Stimulated activated naive CD8-positive, alpha-beta T cell treated with anti-CD3 and anti-CD28 coated beads, Interleukin-15, Interleukin-2, amounts not matched to agents 100 U/mL and 50 U/mL, for 24 hours (primary cell): ENCODE measurements at regions not wholly inside any gene's neighbourhood (a gene's known extent, or its start where the extent isn't known, plus 50 kb on each side); places are given as distances from the start of the nearest gene placed in this dataset.

Experiments
- ATAC-seq: fragments of 150-1000 bp; cut with Tn5 transposase; one replicate; pipeline ENCODE4 v1.10.0; 2021
- DNase-seq: peaks from one replicate; pipeline ENCODE4 v3.0.0; 2021

DNA sequence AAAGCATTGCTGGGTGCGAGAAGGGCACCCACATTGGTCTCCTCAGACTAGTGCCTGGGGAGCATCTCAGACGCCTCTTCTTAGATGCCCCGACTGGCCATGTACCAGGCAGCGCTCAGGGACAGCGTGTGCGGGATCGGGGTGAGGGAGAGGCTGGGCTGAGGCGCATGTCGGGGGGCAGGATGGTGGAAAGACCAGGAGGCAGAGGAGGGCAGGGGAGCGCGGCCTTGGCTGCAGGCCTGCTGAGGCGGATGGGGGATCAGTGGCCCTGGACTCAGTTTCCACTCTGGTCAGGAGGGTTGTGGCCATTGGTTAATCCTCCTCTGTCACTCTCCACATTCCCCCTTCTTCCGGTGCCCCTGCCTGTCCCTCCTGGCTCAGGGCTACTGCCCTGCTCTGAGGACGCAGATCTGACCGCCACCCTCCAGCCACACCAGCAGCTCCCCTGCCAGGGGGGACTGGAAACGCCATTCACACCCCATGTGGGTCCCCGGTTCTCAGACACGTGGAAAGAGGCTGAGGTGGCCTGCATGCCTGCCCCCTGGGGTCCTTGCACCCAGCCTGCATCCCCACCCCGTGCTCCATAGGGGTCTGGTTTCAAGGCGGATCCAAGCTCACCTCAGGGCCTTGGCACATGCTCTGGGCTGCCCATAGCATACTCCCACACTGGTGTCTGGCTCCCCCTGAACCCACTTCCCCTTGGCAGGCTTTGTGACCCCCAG lies 105.9 kb downstream of the CPZ start:
- DNase-seq (no peak), ATAC-seq (no peak)

- no peak for ATAC-seq
- no peak for DNase-seq
These were observed 105.3 kb downstream of the CPZ start for GRCh38 chr4:8697826-8698225.

- ATAC-seq (no peak), DNase-seq (no peak)
These were observed 104.0 kb downstream of the CPZ start for GRCh38 chr4:8696369-8697127.

DNA sequence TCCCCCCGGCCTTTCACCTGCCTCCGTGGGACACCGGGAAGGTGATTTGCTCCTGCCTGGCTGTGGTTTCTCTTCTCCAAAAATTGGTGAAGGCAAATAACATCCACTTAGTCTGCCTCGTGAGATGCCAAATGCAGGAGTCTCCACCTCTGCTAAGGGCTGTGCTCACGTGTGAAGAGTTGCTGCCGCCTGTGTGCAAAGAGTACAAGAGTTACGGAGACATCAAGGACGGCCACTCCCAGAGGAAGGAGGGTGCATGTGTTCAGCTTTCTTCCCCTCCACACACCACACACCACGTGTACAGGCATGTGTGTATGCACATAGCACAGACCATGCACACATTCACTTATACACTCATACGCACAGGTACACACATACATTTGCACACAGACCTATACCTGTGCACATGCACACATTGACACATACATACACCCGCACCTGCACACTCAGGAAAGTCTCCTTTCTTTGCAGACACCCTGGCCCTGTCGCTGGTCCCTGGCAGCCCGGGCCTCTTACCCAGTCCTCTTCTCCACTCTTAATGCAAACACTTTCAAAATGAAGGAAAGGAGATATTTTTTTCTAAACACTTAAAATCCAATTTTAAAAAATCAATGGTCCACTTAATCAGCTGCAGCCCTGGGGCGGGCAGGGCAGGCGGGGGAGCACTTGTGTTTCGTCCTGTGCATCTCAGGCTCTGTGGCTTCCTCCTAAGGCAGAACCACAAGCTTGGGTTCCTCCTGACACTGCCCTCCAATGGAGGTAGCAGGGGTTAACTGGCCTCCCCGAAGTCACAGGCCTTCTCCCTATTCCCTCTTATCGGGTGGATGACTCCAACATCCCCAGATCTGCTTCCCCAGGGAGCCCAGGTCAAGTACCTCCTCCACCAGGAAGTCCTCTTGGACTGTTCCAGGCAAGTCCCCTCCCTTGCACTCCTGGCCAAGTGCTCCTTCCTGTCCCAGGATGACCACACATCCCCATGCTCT lies 103.0 kb downstream of the CPZ start:
- ATAC-seq (no peak), DNase-seq (no peak)

- ATAC-seq (no peak), DNase-seq (no peak)
These were observed 102.1 kb downstream of the CPZ start for GRCh38 chr4:8694651-8695151.

DNA sequence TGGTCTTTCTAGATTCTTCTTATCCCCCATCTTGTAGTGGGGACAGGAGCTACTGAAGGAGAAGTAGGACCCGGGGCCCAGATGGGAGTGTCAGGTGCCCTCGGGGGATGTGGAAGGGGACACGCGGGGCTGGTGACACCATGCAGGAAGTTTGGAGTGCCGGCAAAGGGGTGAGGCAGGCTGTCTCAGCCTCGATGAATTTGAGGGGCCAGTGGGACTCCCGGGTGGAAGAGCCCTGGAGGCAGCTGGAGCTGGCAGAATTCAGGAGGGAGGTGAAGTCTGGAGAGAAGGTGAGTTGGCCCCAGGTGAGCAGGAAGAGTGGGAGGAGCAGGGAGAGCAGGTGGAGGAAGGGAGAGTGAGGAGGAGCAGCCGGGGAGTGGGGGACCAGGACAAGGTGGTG lies 101.7 kb downstream of the CPZ start:
- DNase-seq = no peak
- ATAC-seq = no peak

- DNase-seq = no peak
- no peak for ATAC-seq
These were observed 98.7 kb downstream of the CPZ start for GRCh38 chr4:8691151-8691775.

DNA sequence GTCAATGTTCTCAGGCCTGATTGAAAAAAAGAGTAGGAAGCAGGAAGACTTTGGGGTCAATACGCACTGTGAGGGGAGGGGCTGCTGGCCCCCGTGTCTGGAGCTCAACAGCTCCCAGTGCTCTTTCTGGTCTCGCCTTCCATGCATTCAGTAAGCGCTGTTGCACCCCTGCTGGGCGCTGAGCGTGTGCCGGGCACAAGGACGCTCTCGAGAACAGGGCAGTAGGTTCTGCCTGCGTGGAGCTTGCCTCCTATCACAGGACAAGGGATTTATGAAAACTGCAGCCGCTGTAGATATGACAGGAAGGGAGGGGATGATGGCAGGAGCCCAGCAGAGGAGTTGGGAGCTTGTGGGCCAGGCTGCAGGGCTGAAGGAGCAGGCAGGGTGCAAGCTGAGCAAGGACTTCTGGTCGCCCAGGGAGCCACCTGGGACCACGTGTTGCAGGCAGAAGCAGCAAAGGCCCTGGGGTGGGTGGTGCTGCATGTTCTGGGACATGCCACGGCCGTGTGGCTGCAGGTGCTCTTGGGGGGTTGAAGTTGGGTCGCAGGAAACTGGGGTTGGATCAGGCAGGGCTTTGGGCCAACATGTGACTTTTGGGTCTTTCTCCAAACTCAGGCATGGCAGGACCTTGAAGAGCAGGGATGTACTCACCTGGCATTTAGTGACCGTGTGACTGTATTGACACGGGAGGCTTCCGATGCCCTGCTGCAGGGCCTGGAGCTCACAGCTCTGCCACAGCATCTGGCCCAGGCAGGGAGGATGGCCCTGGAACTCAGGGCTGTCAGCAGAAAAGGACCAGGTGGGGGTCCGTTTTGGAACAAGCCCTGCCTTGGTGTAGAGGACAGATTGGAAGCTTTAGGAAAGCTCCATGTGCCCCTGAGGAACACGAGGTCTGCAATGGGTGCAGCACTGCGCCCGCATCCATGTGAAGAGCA lies 97.9 kb downstream of the CPZ start:
- ATAC-seq (no peak), DNase-seq (no peak)

DNA sequence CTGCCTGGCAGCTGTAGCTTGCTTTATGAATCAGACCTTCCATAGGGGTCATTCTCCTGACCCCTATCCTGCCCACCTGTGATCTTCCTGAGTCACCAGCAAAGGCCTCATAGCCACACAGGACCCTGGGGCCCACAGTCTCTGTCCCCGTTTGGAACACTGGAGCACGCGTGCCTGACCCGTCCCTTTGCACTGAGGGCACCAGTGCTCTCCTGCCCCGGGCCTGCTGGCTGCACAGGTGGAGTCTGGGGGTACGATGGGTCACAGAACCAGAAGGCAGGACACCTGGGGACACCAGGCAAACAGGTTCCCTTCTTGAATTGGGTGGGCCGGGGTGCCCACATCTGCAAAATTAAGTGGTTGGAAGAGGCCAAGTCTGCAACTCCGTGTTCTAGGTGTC lies 97.2 kb downstream of the CPZ start:
- DNase-seq (no peak), ATAC-seq (no peak)

DNA sequence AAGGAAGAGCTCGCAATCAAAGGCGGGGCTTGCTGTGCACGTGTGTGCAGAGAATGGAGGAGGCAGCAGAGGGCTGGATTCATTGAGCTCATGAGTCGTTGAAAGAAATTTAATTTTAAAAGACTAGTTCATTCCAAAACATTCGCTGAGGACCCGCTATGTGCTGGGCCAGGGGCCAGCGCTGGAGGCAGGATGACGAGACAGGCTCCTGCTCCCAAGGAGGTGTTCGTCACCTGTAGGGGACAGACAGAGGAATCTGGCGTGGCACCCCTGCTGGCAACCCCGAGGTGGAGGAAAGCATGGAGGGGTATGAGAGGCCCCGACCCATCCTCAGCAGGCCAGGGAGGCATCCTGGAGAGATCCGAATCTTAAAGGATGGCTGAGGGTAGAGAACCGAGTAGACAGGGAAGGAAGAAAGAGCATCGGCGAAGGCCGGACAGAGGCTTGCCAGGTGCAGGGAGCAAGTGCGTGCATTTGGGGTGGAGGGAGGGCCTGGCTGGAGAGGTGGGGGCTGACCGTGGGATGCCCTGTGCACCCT lies 96.4 kb downstream of the CPZ start:
- ATAC-seq = no peak
- DNase-seq = no peak

- peak; percentile 29 for DNase-seq
- ATAC-seq = no peak
These were observed 95.7 kb downstream of the CPZ start for GRCh38 chr4:8688041-8688907.

DNA sequence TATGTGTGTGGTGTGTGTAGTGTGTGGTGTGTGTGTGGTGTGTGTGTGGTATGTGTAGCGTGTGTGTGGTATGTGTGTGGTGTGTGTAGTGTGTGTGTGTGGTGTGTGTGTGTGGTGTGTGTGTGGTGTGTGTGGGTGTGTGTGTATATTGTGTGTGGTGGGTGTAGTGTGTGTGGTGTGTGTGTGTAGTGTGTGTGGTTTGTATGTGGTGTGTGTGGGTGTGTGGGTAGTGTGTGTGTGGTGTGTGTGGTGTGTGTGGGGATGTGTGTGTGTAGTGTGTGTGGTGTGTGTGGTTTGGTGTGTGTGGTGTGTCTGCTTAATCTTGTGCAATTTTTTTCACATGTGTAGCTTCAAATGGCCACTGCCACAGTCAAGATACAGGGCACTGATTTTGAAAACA lies 94.5 kb downstream of the CPZ start:
- DNase-seq (no peak), ATAC-seq (no peak)

DNA sequence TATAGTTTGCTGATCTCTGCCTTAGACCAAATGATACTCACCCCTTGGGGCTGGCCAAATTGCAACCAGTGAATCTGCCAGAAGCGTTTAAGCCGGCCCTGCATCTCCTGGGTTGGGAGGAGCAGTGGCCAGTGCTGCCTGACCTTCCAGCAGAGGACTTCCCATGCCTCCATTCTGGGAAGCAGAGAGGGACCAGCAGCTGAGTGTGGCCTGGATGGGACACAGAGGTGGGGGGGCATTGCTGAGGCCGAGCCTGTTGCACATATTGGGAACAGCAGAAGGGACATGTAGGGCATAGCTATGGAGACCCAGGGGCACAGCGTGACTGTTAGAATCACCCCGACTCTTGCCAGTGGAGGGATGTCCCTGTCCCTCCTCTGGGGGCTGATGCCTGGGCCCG lies 93.3 kb downstream of the CPZ start:
- DNase-seq (no peak), ATAC-seq (no peak)

- ATAC-seq = no peak
These were observed 90.9 kb downstream of the CPZ start for GRCh38 chr4:8683462-8683861.

DNA sequence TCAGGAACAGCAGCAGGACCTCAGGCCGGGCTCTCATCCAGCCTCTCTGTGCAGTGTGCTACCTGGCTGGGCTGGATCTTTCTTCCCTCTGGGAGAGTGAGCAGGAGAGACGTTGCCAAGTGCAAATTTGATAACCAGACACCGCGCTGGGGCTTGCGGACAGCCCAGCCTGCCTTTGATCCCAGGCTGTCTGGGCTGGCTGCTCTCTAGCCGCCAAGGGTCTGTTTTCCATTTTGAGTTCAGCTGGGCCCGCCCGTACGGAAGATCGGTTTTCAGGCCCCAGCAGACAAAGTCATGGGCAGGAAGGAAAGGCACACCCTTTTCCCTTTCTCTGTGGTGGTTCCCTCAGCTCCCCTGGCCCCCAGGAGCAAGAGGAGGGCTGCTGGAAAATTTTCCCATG lies 90.2 kb downstream of the CPZ start:
- DNase-seq (no peak), ATAC-seq (no peak)

More at GRCh38 chr4:8683462-8683861, 90.9 kb downstream of the CPZ start:
- no peak for DNase-seq

DNA sequence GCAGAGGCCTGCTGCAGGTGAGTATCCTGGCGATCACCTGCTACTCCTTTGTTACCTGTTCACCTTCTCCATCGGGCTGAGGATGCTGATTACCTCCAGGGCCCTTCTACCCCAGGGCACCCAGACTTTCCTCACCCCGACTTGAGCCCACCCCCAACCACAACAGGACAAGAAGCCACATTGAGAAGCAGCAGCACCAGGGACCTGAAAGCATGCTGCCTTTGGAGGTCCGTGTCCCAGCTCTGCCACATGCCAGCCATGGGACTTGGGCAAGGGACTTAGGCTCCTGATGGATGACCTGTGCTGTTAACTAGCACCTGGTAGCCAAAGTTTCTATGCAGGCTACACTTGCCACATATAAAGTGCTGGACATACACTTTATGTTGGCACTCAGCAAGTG lies 89.7 kb downstream of the CPZ start:
- DNase-seq = no peak
- ATAC-seq = no peak

DNA sequence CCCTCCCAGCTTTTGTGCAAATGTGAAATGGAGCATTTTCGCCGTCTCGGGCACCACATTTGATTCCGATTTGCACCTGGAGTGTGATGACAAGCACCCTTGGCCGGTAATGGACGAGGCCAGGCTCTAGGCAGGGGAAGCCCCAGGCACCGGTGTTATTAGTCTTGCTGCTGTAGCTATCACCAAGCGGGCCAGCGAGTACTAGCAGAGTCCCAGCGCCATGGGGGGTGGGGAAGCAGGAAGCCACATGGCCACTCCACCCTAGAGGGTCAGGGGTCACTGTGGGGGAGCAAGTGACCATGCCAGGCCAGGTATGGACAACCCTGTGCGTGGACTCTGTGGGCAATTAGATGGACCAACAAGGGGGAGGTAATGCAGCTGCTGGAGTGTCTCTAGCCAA lies 88.8 kb downstream of the CPZ start:
- DNase-seq (no peak), ATAC-seq (no peak)

DNA sequence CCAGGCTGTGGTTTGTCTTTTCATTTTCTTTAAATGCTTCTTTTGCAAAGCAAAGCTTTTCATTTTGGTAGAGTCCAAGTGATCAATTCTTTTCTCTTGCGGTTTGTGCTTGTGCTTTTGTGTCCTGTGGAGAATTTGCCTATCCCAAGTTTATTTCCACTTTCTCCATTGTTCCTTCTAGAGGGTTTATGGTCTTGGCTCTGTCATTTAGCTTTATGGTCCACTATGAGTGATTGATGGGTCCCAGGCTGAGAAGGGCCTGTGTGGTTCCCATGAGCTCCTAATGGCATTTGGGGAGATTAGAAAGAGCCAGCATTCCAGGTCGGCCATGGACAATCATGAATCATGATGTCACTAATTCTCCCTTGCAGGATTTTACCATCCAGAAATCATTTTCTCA lies 86.5 kb downstream of the CPZ start:
- DNase-seq = no peak
- ATAC-seq = no peak

DNA sequence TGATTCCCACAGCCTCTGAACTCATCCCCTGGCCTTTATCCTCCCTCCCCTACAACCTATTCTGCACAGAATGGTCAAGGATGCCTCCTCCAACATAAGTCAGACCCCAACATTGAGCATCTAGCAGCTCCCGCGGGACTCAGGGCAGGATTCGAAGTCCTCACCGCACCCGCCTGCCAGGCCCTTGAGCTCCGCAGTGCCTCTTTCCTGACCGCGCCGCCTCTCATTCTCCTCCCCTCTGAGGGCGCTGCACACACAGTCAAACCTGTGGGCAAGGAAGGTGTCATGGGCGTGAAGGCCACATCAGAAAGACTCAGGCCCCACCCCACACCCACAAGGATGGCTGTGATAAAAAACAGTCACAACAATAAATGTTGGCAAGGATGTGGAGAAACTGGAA lies 84.1 kb downstream of the CPZ start:
- DNase-seq (no peak), ATAC-seq (no peak)

DNA sequence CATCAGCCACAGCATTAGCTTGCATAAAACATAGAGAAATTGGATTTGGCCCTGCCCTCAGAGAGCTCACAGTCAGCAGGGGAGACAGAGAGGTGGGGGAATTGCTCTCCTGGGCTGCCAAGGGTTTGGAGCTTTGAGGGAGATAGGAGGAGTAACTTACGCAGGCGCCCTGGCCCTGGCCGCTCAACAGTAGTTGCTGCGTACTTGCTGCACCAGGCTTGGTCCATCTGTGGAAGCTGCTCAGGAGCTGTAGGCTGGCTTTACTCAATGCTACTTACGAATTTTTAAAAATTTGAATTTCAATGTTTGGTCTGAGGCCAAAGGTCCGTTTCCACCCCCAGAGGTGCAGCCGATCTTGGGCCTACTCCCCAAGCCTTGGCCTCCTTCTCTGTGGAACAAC lies 83.3 kb downstream of the CPZ start:
- DNase-seq = no peak
- ATAC-seq = no peak
